ENCODE measurements at regions not wholly inside any gene's neighbourhood (a gene's known extent, or its start where the extent isn't known, plus 50 kb on each side); places are given as distances from the start of the nearest gene placed in this dataset.

GRCh38 chr6:62474793-62475192 is 188.8 kb upstream of the KHDRBS2 start:
- no peak for DNase-seq

- no peak for DNase-seq
Observed at GRCh38 chr6:62466607-62467006, 180.6 kb upstream of the KHDRBS2 start.

GRCh38 chr6:62465206-62465605 is 179.2 kb upstream of the KHDRBS2 start:
- no peak for DNase-seq

- no peak for DNase-seq
Observed at GRCh38 chr6:62452586-62452985, 166.6 kb upstream of the KHDRBS2 start.

- DNase-seq, result no peak
Observed at GRCh38 chr6:62446647-62447316, 160.8 kb upstream of the KHDRBS2 start.

- no peak for DNase-seq
Observed at GRCh38 chr6:62445521-62445920, 159.5 kb upstream of the KHDRBS2 start.

- DNase-seq, result no peak
Observed at GRCh38 chr6:62441182-62441581, 155.2 kb upstream of the KHDRBS2 start.

GRCh38 chr6:62429781-62430180 is 143.8 kb upstream of the KHDRBS2 start:
- DNase-seq, result no peak

- no peak for DNase-seq
Observed at GRCh38 chr6:62400521-62401259, 114.7 kb upstream of the KHDRBS2 start.

- no peak for DNase-seq
Observed at GRCh38 chr6:62393608-62394007, 107.6 kb upstream of the KHDRBS2 start.

- DNase-seq, result no peak
Observed at GRCh38 chr6:62392291-62392690, 106.3 kb upstream of the KHDRBS2 start.

GRCh38 chr6:62391358-62391757 is 105.3 kb upstream of the KHDRBS2 start:
- no peak for DNase-seq

- DNase-seq, result no peak
Observed at GRCh38 chr6:62390401-62390800, 104.4 kb upstream of the KHDRBS2 start.

GRCh38 chr6:62371453-62372210 is 85.6 kb upstream of the KHDRBS2 start:
- DNase-seq, result no peak

- no peak for DNase-seq
Observed at GRCh38 chr6:62367601-62368000, 81.6 kb upstream of the KHDRBS2 start.

- no peak for DNase-seq
Observed at GRCh38 chr6:62362097-62362496, 76.1 kb upstream of the KHDRBS2 start.

- no peak for DNase-seq
Observed at GRCh38 chr6:62357835-62358234, 71.8 kb upstream of the KHDRBS2 start.

- DNase-seq, result no peak
Observed at GRCh38 chr6:62354261-62354660, 68.2 kb upstream of the KHDRBS2 start.

GRCh38 chr6:62345962-62346689 is 60.1 kb upstream of the KHDRBS2 start:
- no peak for DNase-seq

- DNase-seq, result no peak
Observed at GRCh38 chr6:62345446-62345845, 59.4 kb upstream of the KHDRBS2 start.

- DNase-seq, result no peak
Observed at GRCh38 chr6:62344850-62345249, 58.8 kb upstream of the KHDRBS2 start.

- no peak for DNase-seq
Observed at GRCh38 chr6:62338477-62338876, 52.5 kb upstream of the KHDRBS2 start.
